Stimulated activated CD4-positive, alpha-beta T cell treated with anti-CD3 and anti-CD28 coated beads, Interleukin-12 subunit alpha, Interleukin-12 subunit beta, amount 100 ng/mL, for 48 hours (primary cell): ENCODE measurements at regions not wholly inside any gene's neighbourhood (a gene's known extent, or its start where the extent isn't known, plus 50 kb on each side); places are given as distances from the start of the nearest gene placed in this dataset.
A peak's percentile ranks its signal among the peaks of the same experiment; 100 is the strongest.

Experiments used
- DNase-seq, 3 donors: peaks; one replicate each; pipeline ENCODE4 v3.0.0-alpha.2; 2020; ENCODE audit warnings: low read depth in 2 of 3, low spot score in 1 of 3

GRCh38 chr2:225340923-225341322 is 58.6 kb upstream of the NYAP2 start:
- no peak for DNase-seq

GRCh38 chr2:225337183-225337582 is 62.3 kb upstream of the NYAP2 start:
- no peak for DNase-seq

DNA sequence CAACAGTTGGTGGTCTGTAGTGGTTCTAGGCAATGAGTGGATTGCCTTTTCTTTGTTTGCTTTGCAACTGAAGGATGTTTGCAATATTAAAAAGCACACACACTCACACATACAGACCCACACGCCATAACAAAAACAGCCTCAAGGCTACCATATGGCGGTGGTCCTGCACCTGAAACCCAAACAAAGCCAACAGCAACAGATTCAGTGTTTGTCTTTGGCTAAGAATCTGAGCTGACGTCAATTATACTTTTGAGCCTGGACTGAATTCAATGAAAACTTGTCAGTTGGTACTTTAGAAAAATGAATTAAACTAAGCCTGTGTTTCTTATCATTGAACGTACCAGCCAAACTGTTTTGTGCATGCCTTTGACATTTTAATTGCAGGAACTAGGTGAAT is 65.0 kb upstream of the NYAP2 start:
- DNase-seq = no peak

DNA sequence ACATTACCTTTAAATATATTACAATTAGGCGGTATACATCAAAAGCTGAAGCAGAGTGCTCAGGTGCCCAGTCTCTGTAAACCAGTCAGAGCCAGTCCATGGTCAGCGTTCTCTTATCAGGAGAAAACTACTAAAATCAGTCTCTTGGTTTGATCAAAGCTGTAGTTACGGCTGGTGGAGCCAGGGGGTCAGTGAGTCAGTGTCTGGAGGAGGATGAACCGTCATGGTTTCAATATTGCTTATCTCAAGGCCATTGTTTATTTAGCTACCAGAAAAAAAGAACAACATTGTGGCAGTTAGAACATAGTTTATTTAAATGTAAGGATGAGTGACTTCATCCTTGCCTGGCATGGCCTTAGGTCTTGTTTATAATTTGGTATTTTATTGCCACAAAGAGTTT is 71.3 kb upstream of the NYAP2 start:
- no peak for DNase-seq

DNA sequence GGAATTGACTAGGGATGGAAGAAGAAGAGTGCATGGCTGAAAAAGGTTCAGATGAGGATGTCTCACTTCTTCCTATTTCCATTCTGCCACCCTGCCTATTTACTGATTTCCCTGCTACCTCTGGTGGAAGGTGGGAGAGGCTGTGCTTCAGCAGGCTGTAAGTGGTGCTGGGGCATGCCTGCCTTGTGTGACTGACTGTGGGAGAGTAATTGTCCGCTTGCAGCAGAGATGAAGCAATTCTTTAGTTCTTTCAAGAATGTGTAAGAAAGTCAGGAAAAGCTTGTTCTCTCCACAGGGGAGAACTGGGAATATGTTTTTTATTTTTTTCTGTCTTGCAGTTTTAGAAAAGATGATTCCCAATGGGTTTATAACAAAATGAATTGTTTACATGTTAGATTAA is 72.5 kb upstream of the NYAP2 start:
- DNase-seq = no peak

- no peak for DNase-seq
Measured at GRCh38 chr2:225319872-225320271, 79.6 kb upstream of the NYAP2 start.

- DNase-seq = no peak
Measured at GRCh38 chr2:225318440-225318839, 81.1 kb upstream of the NYAP2 start.

DNA sequence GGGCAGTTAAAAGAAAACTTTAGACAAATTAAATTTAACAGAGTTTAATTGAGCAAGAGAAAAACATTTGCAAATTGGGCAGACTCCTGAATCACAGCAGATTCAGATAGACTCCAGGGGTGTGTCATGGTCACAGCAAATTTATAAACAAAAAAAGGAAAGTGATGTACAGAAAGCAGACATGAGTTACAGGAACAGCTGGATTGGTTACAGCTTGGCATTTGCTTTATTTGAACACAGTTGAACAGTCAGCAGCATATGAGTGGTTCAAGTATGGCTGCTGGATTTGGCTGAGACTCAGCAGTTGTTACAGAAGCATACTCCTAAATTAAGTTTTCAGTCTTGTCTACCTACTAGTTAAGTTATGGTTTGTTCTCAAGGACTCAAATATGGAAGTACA is 82.3 kb upstream of the NYAP2 start:
- no peak for DNase-seq

DNA sequence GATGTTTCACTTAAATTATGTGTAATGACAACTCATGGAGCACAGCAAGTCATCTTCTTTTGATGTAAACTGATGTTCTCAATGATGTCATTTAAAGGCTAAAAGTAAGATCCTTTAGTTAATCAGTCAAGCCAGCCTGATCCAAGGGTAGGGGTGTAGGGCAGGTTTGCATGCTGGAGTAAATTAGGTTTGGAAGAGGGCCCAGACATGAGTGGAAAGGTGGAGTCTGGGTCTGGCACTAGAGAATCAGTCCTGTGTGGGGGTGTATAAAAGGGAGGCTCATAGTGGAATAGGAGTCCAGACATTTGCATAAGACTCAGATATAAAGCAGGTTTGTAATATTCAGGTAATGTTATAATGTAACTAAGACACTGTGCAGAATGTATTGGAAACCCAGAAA is 88.8 kb upstream of the NYAP2 start:
- DNase-seq = no peak

GRCh38 chr2:225309516-225309915 is 90.0 kb upstream of the NYAP2 start:
- DNase-seq = no peak

DNA sequence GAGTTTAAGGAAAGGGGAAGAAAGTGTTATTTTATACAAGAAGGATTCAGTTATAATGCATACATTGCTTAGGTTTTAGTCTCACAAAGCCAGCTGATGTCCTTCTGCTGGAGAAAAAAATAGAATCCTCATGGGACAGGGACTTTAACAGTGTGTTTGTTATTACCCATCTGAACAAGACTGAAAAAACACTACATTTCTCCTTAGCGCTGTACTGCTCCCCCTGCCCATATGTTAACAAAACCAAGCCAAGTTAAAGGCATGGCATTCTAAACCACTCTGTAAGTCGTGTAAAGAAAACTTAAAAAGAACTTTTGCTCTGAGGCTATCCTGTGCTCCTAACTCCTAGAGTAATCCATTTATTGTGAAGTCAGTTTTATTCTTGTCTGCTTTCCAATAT is 102.6 kb upstream of the NYAP2 start:
- no peak for DNase-seq

GRCh38 chr2:225295102-225295501 is 104.4 kb upstream of the NYAP2 start:
- DNase-seq = no peak

DNA sequence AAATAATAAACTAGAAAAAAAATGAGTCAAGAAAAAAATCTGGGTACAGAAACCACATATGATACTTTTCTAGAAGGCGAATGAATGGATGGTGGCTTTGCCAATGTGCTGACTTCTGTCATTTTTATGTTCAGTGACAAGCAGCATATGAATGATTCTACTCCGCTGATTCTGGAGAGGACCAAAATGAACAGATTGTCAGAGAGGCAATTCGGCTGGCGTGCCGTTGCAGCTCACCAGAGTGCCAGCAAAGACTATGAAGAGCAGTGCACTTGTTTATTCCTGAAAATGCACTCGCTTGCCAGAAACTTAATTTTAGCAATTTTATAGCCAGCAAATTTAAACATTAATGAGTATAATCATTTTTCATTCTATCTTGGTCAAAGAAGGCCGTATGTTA is 105.9 kb upstream of the NYAP2 start:
- no peak for DNase-seq

GRCh38 chr2:225290757-225291400 is 108.6 kb upstream of the NYAP2 start:
- no peak for DNase-seq

DNA sequence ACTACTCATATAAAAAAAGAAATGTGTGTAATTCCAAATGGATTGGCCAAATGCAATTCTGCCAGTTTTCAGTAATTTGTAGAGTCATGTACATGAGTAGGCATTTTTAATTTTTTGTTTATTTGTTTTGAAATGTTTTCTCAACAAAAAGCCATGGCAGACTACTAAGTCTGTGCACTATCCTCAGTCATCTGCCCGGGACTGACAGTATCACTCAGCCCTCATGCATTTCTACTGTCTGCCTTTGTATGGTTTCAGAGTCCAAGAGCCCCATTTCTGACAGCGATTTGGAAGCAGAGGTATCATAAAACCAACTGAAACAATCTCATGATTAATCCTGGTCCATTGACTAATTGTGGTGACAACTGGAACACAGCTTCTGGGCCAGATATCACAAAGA is 109.9 kb upstream of the NYAP2 start:
- no peak for DNase-seq

- no peak for DNase-seq
Measured at GRCh38 chr2:225288986-225289385, 110.5 kb upstream of the NYAP2 start.

- peak in 1 of 3 donors; percentile 32 for DNase-seq
Measured at GRCh38 chr2:225282858-225283710, 116.4 kb upstream of the NYAP2 start.

DNA sequence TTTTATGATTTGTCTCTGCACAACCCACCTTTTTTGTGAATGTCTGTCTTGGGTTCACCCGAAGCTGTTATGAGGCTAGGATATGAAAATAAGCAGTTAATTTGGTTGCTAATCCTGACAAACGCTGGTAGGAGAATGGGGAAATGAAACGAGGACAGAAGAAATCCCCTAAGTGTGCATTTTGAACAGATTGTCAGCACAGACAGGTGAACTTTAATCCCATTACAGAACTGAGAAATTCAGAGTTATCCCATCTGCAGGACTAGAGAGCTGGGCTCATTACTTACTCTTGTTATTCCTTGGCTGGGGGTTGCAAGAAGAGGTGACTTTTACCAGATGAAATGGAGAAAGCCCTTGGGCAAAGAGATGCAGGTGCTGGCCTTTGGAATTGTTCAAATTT is 123.3 kb upstream of the NYAP2 start:
- DNase-seq = no peak

GRCh38 chr2:225275443-225275842 is 124.1 kb upstream of the NYAP2 start:
- DNase-seq = no peak

GRCh38 chr2:225274751-225275150 is 124.8 kb upstream of the NYAP2 start:
- no peak for DNase-seq

DNA sequence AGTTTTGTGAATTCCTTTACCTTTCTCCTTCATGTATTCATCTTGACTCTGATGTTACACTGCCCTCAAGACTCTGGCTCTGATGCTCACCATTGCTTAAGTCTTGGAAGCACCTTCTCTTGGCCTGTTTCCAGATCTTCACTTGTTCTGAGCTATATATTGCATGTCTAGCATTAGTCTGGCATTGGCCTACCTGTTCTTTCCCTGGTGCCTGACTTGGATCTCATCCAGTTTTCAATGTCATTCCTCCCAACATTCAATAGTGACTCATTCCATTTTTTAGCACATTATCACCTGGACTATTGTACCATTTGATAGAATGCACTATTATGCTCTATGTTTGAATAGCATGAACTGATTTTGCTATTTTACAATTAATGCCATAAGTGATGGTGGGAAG is 127.3 kb upstream of the NYAP2 start:
- no peak for DNase-seq

- DNase-seq = peak in 1 of 3 donors; percentile 8
Measured at GRCh38 chr2:225270861-225271260, 128.6 kb upstream of the NYAP2 start.

DNA sequence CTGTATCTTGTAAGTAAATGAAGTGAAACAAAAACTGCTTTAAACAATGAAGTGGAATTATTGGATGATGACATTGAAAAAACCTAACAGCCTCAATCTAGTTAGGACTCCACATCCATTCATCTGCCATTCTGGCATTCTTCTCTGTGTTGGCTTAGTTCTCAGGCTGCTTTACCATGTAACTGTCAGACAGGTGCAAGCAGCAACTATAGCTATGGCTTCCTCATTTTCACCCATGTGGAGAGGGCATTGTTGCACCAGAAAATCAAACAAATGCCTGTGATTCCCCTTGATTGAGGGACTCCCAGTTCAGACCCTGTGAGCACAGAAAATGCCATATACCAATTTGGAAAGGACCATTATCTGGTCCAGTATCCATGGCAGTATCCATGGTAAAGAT is 129.5 kb upstream of the NYAP2 start:
- DNase-seq = no peak
